ENCODE measurements at regions not wholly inside any gene's neighbourhood (a gene's known extent, or its start where the extent isn't known, plus 50 kb on each side); places are given as distances from the start of the nearest gene placed in this dataset.
"Not testable (repeated sequence)": the region's sequence is repeated elsewhere in the genome, so short reads cannot be mapped to it uniquely, and the experiment has no call there.

DNA sequence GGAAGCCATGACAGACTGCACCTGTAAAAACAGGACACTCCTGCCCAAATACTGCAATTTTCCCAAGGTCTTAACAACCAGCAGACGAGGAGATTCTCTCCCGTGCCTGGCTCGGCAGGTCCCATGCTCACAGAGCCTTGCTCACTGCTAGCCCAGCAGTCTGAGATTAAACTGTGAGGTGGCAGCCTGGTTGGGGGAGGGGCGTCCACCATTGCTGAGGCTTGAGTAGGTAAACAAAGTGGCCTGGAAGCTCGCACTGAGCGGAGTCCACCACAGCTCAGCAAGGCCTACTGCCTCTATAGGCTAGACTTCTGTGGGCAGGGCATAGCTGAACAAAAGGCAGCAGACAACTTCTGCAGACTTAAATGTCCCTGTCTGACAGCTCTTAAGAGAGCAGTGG, 80.3 kb downstream of the ANXA5 start:
- not testable (repeated sequence) for DNase-seq (ENCODE audit: low read depth in 2 of 3, low spot score in 2 of 3)

DNA sequence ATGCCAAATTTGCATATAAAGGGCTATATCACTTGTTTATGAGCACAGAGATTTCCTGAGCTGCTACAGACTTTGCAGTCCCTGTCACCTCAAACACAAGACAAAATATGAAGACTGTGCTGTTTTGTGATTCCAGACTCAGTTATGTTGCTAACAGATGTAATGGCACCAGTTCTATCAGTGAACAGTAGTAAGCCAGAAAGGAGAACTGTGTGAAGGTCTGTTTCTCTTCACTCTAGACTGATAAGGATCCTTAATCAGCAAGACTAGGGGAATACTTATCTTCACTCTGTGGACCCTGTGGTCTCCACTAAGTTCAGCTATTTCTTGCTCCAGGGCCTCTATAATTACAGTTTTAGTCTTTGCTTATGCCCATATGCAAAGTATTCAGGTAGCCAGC, 82.7 kb downstream of the ANXA5 start:
- no peak for DNase-seq (ENCODE audit: low read depth in 2 of 3, low spot score in 2 of 3)

DNA sequence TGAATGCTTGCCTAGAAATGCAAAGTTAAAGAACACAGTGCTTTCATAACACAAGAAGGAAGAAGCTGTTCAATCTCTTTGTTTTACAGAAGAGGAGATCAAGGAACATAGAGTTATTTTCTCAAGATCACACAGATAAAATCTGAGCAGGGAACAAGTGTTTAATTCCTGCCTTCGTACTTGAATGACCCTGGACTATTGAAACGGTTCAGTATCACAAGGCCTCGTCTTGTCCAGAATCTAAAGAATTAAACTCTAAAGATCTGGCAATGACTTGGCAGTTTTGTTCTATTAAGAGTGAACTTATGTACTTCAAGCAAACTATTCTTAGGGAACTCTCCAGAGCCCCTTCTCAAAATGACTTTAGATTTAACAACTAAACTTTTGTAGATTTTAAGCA, 97.7 kb downstream of the ANXA5 start:
- no peak for DNase-seq (ENCODE audit: low read depth in 2 of 3, low spot score in 2 of 3)

DNA sequence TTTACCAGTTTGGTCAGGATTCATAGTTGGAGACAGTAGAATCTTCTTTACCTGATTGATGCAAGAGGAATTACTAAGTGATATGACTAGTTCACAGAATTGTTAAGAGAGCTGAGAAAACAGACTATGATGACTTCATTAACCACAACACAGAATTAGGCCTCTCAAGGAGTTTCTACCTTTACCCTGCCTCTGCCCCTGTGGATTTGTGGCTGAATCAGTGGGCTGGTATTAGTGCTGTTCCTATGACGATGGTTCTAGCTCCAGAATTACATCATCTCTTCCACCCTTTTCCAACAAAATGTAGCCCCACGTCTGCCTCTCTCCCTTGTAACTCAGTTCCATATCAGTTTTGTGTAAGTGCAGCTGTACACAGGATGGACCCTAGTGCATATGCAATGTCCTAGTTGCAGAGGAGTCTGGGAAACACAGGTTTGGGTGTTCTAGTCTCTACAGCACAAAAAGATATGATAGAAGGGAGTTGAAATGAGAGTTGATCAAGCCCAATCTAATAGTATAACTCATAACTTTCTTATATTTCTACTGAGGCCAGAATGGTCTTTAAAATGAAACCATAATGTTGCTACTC, 99.3 kb downstream of the ANXA5 start:
- no peak for DNase-seq (ENCODE audit: low read depth in 2 of 3, low spot score in 2 of 3)

DNA sequence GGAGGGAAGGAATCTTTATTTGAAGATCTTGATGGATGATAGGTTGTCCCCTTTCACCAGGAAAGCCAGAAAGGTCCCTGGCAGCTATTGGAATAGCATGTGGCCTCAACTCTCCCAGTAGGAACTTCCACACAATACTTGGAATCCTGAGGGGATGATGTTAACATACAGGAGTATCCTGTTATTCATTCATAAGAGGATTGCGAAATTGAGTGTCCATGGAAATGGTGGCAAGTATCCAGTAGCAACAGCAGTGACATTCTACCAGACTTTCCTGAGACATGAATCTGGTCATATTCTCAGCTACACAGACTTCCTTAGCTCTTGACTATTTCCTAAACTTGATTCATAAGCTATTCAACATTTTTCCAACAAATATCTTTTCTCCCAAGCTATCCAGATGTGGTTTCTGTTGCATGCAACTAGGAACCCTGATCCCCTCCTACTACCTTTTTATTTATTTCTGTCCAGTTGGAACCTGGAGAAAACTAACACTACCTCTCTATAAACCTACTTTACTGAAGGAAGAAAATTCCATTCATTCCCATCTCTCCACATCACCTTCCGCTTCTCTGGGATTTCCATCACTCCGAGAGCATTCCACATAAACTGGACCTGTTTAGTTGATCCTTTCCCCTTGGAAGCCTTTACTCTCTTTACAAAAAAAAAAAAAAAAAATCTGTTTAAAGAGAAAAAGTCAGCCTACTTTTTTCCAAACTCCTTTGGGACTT, 101.8 kb downstream of the ANXA5 start:
- no peak for DNase-seq (ENCODE audit: low read depth in 2 of 3, low spot score in 2 of 3)

DNA sequence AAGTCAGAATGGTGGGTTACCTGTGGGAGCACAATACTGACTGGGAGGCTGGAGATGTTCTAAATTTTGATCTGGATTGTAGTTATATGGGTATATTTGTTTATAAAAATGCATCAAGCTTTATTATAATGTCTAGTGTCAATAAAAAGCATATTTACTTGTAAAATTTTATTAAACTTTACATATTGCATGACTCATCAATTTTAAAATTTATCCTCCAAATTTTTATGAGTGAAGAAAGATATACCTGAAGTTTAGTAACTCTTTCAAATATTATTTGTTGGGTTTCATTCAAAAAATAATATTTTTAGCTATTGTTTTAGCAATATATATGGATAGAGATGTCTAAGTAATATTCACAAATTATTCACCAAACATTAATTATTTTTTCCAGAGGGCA, 103.0 kb downstream of the ANXA5 start:
- DNase-seq (ENCODE audit: low read depth in 2 of 3, low spot score in 2 of 3): no peak

DNA sequence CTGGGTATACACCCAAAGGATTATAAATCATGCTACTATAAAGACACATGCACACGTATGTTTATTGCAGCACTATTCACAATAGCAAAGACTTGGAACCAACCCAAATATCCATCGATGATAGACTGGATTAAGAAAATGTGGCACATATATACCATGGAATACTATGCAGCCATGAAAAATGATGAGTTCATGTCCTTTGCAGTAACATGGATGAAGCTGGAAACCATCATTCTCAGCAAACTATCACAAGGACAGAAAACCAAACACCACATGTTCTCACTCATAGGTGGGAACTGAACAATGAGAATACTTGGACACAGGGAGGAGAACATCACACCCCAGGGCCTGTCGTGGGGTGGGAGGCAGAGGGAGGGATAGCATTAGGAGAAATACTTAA, 104.5 kb downstream of the ANXA5 start:
- not testable (repeated sequence) for DNase-seq (ENCODE audit: low read depth in 2 of 3, low spot score in 2 of 3)

DNA sequence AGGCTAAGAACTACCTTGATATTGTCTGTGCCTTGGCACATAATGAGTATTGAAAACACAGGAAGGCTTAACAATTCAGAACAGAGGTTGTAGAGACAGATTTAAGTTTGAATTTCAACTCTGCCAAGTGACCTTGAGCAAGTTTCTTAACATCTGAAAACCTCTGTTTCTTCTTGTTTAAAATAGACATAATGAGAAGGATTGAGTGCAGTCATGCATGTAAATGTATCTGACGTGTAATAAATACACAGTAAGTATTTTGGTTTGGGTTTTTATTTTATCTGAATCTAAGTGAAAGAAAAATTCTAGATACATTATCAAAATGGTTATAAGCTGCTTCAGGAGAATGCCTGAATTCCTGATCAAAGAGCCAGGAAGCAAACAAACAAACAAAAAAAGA, 111.9 kb downstream of the ANXA5 start:
- no peak for DNase-seq (ENCODE audit: low read depth in 2 of 3, low spot score in 2 of 3)

DNA sequence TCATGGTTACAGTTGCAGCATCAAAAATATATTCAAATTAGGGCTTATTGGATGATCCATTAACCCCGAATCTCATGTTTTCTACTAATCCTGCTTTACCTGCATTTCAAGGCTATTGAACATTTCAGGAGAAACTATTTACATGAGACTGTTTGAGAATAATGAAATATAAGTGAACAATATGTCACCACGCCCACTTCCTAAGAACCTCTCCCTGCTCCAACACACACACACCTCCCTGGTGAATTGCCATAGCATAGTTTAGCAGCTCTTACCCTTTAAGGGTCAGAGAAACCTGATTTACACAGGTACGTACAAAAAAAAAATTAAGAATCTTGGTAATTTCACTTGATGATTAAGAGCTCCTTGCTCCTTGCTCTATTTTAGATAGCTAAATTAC, 113.4 kb downstream of the ANXA5 start:
- no peak for DNase-seq (ENCODE audit: low read depth in 2 of 3, low spot score in 2 of 3)

DNA sequence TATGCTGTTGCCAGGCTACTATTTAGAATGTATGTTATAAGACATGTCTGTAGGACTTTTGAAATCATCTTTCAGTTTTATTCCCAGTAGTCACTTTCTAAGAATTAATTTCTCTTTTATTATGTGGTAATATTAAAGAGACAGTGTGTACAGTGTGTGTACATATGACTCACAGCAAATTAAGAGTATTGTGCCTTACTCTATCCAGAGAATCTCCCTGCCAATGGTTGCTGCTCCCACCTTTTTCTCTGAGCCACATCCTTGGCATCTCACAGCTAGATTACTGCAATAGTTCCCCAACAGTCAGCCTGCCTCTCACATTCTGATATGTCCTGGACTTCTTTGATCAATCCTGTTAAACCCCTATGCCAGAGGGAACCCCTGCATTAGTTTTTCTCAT, 114.5 kb downstream of the ANXA5 start:
- no peak for DNase-seq (ENCODE audit: low read depth in 2 of 3, low spot score in 2 of 3)

DNA sequence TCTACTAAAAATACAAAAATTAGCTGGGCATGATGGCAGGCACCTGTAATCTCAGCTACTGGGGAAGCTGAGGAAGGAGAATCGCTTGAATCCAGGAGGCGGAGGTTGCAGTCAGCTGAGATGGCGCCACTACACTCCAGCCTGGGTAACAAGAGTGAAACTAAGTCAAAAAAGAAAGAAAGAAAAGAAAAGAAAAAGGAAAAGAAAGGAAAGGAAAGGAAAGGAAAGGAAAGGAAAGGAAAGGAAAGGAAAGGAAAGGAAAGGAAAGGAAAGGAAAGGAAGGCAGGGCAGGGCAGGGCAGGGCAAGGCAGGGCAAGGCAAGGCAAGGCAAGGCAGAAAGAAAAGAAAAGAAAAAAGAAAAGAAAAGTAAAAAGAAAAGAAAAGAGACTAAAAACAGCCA, 121.4 kb downstream of the ANXA5 start:
- not testable (repeated sequence) for DNase-seq (ENCODE audit: low read depth in 2 of 3, low spot score in 2 of 3)

DNA sequence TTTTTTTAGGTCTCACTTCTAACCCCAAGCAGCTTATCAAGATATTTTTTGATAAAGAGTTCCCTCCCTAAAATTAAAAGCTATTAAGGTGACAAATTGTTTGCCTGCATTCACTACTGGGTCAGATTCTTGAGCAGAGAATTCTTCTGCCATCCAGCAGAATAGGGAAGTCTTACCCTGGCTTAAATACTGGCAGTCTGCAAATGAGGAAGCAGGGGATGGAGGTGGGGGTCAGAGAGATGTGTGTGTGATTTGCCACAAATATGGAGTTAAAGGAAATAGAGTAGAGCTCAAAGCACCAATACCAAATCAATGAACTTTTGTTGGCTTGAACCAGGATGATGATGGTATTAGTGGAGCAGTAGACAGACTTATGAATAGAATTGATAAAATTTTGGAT, 122.2 kb downstream of the ANXA5 start:
- DNase-seq (ENCODE audit: low read depth in 2 of 3, low spot score in 2 of 3): no peak

DNA sequence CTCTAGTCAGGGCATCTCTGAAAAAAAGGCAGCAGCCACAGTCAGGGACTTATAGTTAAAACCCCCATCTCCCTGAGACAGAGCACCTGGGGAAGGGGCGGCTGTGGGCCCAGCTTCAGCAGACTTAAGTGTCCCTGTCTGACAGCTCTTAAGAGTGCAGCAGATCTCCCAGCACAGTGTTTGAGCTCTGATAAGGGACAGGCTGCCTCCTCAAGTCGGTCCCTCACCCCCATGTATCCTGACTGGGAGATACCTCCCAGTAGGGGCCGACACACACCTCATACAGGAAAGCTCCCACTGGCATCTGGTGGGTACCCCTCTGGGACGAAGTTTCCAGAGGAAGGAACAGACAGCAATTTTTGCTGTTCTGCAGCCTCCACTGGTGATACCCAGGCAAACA, 129.0 kb downstream of the ANXA5 start:
- no peak for DNase-seq (ENCODE audit: low read depth in 2 of 3, low spot score in 2 of 3)

DNA sequence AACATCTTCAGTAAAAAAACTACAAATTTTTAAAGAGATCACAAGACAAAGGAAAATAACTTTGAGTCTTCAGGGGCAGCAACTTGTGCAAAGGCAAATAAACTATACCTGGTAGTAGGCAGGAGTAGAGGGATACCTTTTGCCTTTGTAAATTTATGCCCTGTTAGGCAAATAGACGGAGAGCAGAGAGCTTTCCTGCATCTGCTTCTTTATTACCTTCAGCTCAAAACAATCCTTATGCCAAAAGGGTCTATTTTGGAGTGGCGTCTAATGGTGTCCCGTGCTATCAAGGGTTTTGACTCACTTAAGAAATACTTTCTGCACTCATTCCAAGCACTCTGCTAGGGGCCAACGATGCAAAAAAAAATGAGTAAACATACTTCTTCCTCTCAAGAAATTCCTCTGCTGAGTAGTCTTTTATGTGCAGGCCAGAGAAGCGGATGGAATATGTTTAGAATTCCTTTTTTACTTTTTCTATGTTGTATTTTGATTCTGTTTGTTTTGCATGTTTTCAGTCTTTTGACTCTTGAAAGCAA, 131.9 kb downstream of the ANXA5 start:
- no peak for DNase-seq (ENCODE audit: low read depth in 2 of 3, low spot score in 2 of 3)

DNA sequence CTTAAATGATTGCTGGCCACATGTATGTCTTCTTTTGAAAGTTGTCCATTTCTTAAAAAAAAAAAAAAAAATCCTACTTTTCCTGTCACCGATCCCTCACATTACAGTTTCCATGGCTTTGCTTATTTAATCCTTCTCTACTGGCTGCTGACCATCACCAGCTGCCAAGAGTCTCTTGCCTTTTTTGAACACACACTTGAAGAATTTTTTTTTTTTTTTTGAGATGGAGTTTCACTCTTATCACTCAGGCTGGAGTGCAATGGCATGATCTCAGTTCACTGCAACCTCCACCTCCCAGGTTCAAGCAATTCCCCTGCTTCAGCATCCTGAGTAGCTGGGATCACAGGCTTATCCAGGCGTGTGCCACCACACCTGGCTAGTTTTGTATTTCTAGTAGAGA, 134.0 kb downstream of the ANXA5 start:
- no peak for DNase-seq (ENCODE audit: low read depth in 2 of 3, low spot score in 2 of 3)

DNA sequence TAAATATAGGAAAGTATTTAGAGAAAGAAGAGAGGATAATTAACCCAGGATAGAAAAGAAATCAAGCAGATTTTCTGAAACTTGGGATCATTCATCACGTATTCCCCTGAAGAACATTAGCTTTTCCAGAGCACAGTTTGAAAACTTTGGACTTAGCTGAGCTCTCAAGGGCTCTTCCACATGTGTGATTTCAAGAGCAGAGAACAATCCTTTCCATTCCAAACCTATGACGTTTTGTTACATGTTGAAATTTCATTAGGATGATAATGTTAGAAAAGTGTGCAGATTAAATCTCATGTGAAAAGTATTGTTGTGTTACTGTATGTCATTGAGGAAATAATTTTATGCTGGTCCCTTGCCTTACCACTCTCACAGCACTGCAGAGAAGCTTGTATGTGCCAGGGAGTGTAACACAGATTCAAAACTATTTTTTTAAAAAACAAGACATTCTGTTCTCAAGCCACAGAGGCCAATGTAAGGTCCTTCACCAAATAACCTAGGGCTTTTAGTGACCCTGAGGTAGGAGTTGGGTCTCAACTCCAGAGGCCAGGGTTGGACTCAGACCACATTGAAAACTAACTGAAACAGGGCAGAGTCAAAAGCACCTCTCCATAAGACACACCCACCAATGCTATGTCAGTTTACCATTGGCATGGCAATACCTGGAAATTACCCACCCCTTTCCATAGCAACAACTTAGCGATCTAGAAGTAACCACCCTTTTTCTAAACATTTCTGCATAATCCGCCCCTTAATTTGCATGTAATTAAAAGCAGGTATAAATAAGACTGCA, 141.3 kb downstream of the ANXA5 start:
- DNase-seq (ENCODE audit: low read depth in 2 of 3, low spot score in 2 of 3): no peak

DNA sequence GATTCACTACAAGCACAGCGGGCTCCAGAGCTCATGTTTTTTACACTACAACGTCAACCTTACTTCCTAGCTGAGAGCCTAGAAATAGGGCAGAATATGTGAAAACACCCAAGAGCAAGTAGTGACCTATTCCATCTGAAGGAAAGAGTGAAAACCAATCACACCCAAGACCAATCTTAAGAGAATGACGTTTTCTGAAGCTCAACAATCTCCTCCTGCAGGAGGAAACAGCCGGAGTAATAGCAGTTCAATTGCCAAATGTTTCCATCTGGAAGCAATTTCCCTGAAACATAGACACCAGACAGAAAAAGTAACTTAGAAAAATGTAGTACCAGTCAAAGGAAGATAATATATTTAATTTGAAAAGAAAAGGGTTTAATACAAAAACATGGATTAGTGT, 142.4 kb downstream of the ANXA5 start:
- DNase-seq (ENCODE audit: low read depth in 2 of 3, low spot score in 2 of 3): no peak

DNA sequence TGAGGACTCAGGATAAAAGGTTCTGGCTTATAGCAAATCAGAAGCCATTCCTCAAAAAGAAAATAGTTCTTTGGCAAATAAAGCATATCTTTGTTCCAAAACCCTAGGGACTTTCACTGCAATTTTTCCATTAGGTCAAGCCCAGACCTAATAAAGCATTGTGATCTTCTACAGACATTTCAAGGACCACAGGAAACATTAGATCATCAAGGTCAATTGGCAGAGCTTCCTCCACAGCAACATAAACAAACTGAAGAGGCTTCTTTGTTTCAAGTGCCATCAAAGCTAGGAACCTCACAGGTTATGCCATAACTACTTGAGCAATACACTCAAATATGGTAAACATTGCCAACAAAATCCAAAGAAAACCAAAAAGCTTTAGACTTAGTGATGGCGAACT, 144.9 kb downstream of the ANXA5 start:
- no peak for DNase-seq (ENCODE audit: low read depth in 2 of 3, low spot score in 2 of 3)

DNA sequence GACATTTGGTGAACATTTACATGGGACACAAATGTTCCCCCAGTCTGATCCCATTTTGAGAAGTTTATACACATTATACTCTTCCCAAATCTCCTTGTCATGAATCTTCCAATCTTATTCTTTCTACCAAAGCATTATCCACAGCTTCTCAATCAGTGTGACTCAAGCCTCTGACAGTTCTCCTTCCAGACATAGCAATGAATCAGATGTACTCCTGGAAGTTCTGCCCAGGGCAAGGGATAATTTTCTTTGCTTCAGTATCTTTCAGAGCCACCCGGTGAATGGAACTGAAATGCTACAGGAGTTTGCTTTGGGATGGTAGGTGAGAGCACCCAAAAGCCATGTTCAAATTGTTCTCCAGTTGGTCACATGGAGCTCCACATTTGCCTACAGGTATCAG, 145.5 kb downstream of the ANXA5 start:
- DNase-seq (ENCODE audit: low read depth in 2 of 3, low spot score in 2 of 3): no peak

DNA sequence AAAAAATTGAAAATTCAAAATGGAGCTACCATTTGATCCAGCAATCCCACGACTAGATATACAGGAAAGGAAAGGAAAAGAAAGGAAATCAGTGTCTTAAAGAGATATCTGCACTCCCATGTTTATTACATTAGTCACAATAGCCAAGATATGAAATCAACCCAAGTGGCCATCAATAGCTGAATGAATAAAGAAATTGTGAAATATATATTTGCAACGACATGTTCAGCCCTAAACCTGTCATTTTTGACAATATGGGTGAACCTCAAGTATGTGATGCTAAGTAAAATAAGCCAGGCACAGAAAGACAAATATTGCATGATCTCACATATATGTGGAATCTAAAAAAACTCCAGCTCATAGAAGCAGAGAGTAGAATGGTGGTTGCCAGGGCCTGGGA, 155.1 kb downstream of the ANXA5 start:
- DNase-seq (ENCODE audit: low read depth in 2 of 3, low spot score in 2 of 3): no peak

DNA sequence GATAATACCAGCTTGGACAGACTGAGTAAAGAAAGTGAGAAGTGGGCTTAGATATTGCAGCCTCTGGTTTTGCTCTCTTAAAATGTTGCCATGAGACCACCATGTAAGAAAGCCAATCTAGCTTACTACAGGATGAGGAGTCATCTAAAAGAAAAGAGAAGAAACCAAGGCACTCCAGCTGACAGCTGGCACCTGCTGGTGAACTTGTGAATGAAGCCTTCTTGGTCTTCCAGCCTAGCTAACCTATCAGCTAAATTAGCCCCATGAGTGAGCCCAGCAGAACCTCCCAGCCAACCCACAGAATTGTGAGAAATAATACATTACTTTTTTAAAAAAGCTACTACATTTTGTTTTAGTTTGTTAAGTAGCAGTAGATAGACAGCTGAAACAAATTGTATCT, 154.5 kb upstream of the QRFPR start:
- DNase-seq (ENCODE audit: low read depth in 2 of 3, low spot score in 2 of 3): no peak

DNA sequence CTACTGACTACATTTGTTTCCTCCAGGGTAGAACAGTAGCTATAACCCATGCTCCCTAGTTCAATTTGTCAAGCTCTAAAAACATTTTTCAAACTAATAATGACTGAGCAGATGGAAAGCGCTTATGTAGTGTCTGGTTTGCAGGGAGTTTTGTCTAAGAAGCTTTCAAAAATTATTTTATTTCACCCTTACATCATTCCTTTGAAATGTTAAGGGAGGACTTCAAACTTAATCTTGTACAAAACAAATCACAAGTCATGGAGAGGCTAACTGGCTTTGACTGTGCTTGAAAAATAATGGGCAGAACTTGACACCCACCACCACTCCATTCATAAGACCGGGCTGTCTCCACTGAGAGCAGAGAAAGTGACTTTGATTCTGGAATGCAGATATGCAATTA, 153.4 kb upstream of the QRFPR start:
- DNase-seq (ENCODE audit: low read depth in 2 of 3, low spot score in 2 of 3): no peak

Measured in activated CD8-positive, alpha-beta memory T cell treated with anti-CD3 and anti-CD28 coated beads for 48 hours (primary cell).